ENCODE measurements at regions not wholly inside any gene's neighbourhood (a gene's known extent, or its start where the extent isn't known, plus 50 kb on each side); places are given as distances from the start of the nearest gene placed in this dataset.

DNA sequence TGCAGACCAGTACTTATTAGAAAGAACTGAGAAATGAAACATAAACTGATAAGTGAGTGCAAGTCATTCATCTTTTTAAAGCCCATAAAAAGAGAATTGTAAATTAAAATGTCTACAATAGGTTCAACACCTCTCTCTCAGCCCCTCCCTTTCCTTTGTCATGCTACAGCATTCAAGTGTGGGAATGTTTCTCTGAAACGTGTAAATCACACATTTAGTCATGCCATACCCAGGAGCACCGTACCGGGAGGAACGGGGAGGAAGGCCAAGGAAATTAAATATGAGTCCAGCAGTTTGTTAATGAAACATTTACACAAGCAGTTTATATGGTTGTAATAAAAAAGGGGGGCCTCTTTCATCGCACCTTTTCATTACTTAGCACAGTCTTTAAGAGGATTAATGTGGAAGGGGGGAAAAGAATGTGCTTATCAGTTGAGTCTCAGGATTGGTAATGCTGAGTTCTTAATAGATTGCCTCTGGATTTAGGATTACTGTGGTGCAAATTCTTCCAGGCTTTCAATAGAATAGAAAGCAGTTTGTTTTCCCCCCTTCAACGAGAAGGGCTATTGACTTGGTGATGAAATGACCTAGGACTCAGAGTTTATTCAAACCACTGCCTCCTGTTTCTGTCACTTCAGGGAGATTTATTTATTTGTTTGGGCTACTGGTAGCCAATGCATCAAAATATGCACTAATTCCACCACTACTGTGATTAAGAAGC, 176.0 kb upstream of the ZNF608 start:
- H3K4me3 Mint-ChIP-seq = no peak overlapping the region
- H3K27me3 Mint-ChIP-seq (ENCODE audit: low read depth) = no peaks in the 10 kb centered on the region
- no peak for DNase-seq (ENCODE audit: low read depth, low spot score)
- TF ChIP-seq, protein P1, sequence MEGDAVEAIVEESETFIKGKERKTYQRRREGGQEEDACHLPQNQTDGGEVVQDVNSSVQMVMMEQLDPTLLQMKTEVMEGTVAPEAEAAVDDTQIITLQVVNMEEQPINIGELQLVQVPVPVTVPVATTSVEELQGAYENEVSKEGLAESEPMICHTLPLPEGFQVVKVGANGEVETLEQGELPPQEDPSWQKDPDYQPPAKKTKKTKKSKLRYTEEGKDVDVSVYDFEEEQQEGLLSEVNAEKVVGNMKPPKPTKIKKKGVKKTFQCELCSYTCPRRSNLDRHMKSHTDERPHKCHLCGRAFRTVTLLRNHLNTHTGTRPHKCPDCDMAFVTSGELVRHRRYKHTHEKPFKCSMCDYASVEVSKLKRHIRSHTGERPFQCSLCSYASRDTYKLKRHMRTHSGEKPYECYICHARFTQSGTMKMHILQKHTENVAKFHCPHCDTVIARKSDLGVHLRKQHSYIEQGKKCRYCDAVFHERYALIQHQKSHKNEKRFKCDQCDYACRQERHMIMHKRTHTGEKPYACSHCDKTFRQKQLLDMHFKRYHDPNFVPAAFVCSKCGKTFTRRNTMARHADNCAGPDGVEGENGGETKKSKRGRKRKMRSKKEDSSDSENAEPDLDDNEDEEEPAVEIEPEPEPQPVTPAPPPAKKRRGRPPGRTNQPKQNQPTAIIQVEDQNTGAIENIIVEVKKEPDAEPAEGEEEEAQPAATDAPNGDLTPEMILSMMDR (conservative IDR thresholded peaks at IDR 0.05) = no peak
- H3K9me3 Mint-ChIP-seq = peaks cover 7% of the 10 kb centered on the region
- H3K4me1 Mint-ChIP-seq = peaks cover 17% of the 10 kb centered on the region
- H3K36me3 Mint-ChIP-seq (ENCODE audit: low read depth) = peaks cover 5% of the 10 kb centered on the region
- H3K27ac Mint-ChIP-seq (ENCODE audit: unreplicated experiment) = no peak overlapping the region

DNA sequence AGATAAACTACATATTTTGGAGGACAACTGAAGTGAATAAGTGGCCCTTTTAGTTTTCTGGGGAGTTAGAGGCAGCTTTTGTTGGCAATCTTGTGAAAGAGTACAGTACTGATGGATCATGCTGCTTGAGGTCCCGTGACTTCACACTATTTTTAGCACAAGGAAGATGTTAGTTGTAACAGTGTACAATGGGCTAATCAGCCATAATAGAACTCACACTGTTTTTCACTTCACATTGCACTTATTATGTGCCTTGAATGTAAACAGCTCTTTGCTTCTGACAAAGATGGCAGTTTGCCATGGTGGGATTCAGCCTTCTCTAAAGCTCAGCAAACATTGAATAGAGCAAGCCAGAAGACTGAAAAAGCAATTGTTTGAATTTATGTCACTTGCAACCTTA, 176.7 kb upstream of the ZNF608 start:
- Mint-ChIP-seq H3K4me3 (no peak overlapping the region), H3K36me3 (ENCODE audit: low read depth) (peaks cover 6% of the 10 kb centered on the region), H3K4me1 (peaks cover 18% of the 10 kb centered on the region), H3K27ac (ENCODE audit: unreplicated experiment) (no peak overlapping the region), H3K27me3 (ENCODE audit: low read depth) (no peaks in the 10 kb centered on the region), H3K9me3 (peaks cover 8% of the 10 kb centered on the region)
- DNase-seq (ENCODE audit: low read depth, low spot score) = no peak
- TF ChIP-seq, protein P1 (conservative IDR thresholded peaks at IDR 0.05) = no peak

DNA sequence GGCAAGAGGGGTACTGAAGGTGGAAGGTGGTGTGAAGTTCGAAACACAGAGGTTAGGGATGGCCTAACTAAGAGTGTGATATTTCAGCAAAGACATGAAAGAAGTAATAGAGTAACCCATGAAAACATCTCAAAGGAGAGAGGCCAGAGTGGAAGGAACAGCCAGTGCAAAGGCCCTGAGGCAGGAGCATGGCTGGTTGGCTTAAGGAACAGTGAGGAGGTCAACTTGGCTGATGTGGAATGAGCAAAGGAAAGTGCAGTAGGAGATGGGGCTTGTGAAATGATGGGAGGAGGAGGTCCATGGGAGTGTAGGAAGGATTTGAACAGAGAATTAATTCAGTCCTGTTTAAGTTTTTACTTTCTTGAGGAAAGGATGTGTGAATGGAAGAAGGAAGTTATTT, 178.3 kb upstream of the ZNF608 start:
- DNase-seq (ENCODE audit: low read depth, low spot score) = no peak
- Mint-ChIP-seq H3K4me3 (no peak overlapping the region), H3K27me3 (ENCODE audit: low read depth) (no peaks in the 10 kb centered on the region), H3K9me3 (peaks cover 10% of the 10 kb centered on the region), H3K36me3 (ENCODE audit: low read depth) (peaks cover 6% of the 10 kb centered on the region), H3K27ac (ENCODE audit: unreplicated experiment) (peak overlapping the region; percentile 44), H3K4me1 (peaks cover 18% of the 10 kb centered on the region)
- TF ChIP-seq, protein P1 (conservative IDR thresholded peaks at IDR 0.05) = no peak

DNA sequence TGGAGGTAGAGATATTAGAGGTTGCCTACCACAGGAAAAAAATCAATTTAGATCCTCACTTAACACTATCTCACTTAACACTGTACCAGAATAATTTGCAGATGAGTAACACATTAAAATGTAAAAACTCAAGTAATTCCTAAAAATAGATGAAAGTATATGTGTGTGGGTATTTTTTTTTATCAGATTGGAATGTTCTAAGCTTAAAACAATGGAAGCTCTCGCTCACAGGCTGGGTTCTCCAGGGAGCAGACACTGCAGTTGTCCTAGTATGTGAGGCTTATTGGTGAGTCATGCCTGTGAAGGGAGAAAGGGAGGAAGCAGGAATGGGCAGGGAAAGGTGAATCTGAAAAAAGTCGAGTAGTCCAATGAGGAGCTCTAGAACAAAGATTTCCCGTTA, 181.3 kb upstream of the ZNF608 start:
- Mint-ChIP-seq H3K4me1 (peaks cover 18% of the 10 kb centered on the region), H3K36me3 (ENCODE audit: low read depth) (peaks cover 6% of the 10 kb centered on the region), H3K27me3 (ENCODE audit: low read depth) (no peaks in the 10 kb centered on the region), H3K9me3 (peaks cover 12% of the 10 kb centered on the region), H3K27ac (ENCODE audit: unreplicated experiment) (peak overlapping the region; percentile 47), H3K4me3 (no peak overlapping the region)
- TF ChIP-seq, protein P1 (conservative IDR thresholded peaks at IDR 0.05) = no peak
- no peak for DNase-seq (ENCODE audit: low read depth, low spot score)

DNA sequence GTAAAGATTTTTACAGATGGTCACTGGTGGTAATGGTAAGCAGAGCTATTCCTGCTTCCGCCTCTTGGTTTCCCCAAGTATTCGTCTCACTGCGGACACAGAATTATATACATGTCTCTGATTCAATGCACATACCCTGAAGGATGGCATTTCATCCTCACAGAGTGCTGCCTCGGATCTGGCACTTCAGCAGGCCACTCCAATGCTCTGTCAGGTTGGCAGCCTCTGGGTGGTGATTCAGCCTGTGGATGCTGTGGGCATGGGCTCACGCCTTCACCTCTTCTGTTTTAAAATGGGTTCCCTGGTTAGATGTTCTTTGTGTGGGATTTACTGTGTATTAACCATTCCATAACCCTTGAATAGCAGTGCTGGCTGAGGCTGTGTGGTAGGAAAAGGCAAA, 182.6 kb upstream of the ZNF608 start:
- peak overlapping the region; percentile 37 for H3K27ac Mint-ChIP-seq (ENCODE audit: unreplicated experiment)

More for the DNA sequence above, 182.6 kb upstream of the ZNF608 start:
- Mint-ChIP-seq H3K4me3 (no peak overlapping the region), H3K9me3 (peaks cover 12% of the 10 kb centered on the region), H3K4me1 (peaks cover 18% of the 10 kb centered on the region), H3K36me3 (ENCODE audit: low read depth) (peaks cover 6% of the 10 kb centered on the region), H3K27me3 (ENCODE audit: low read depth) (no peaks in the 10 kb centered on the region)
- TF ChIP-seq, protein P1 (conservative IDR thresholded peaks at IDR 0.05) = no peak
- no peak for DNase-seq (ENCODE audit: low read depth, low spot score)

Measured in neural crest cell (in vitro differentiated cells).